ENCODE measurements at regions not wholly inside any gene's neighbourhood (a gene's known extent, or its start where the extent isn't known, plus 50 kb on each side); places are given as distances from the start of the nearest gene placed in this dataset.
"Not testable (repeated sequence)": the region's sequence is repeated elsewhere in the genome, so short reads cannot be mapped to it uniquely, and the experiment has no call there.

- Histone ChIP-seq H3K9me3 (ENCODE audit: control insufficient read depth in 2 of 3, insufficient read depth in 1 of 3, low read length in 3 of 3) (no peaks in the 10 kb centered on the region), H3K36me3 (ENCODE audit: control insufficient read depth in 2 of 3, insufficient read depth in 3 of 3, low read length in 3 of 3) (no peaks in the 10 kb centered on the region), H3K27me3 (ENCODE audit: control insufficient read depth, insufficient read depth, low read length) (no peaks in the 10 kb centered on the region), H3K4me1 (ENCODE audit: control insufficient read depth in 2 of 3, insufficient read depth in 2 of 3, low read depth in 1 of 3, low read length in 3 of 3) (no peaks in the 10 kb centered on the region), H3K9ac (ENCODE audit: low read length in 3 of 3) (no peak overlapping the region), H3K27ac (ENCODE audit: low read depth in 2 of 2, low read length in 2 of 2) (no peak overlapping the region), H3K4me3 (ENCODE audit: low read length in 3 of 3) (no peak overlapping the region)
- no peak for FAIRE-seq
- intact Hi-C loops (cut with DNase I), result no loop called here
- no peak for TF ChIP-seq CTCF (IDR thresholded peaks at IDR 0.05; ENCODE audit: borderline replicate concordance, extremely low read depth, insufficient read depth)
- DNase-seq, result no peak
Measured at GRCh38 chr11:104678408-104678807, 219.9 kb downstream of the CASP12 start.

DNA sequence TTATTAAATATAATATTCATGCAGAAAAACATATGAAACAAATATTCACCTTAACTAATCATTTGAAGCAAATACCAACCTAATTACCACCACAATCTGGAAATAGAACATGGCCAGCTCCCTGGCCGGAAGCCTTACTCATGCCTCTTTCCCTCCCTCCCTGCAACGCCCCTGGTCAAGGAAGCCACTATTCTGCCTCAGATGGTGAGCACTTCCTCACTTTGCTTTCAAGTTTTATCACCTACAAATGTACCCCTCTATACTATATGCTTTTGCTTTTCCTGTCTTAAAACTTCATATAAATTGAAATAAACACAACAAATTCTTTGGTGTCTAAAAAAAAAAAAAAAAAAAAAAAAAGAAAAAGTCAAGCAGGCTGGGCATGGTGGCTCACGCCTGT, 221.2 kb downstream of the CASP12 start:
- intact Hi-C loops (cut with DNase I); H3K4me3 ChIP-seq (ENCODE audit: low read length in 3 of 3); H3K27me3 ChIP-seq (ENCODE audit: control insufficient read depth, insufficient read depth, low read length); H3K27ac ChIP-seq (ENCODE audit: low read depth in 2 of 2, low read length in 2 of 2); FAIRE-seq; H3K9ac ChIP-seq (ENCODE audit: low read length in 3 of 3); DNase-seq; H3K9me3 ChIP-seq (ENCODE audit: control insufficient read depth in 2 of 3, insufficient read depth in 1 of 3, low read length in 3 of 3); H3K4me1 ChIP-seq (ENCODE audit: control insufficient read depth in 2 of 3, insufficient read depth in 2 of 3, low read depth in 1 of 3, low read length in 3 of 3); H3K36me3 ChIP-seq (ENCODE audit: control insufficient read depth in 2 of 3, insufficient read depth in 3 of 3, low read length in 3 of 3): not testable (repeated sequence)

- no peak overlapping the region for H3K4me3 ChIP-seq (ENCODE audit: low read length in 3 of 3)
- no peaks in the 10 kb centered on the region for H3K27me3 ChIP-seq (ENCODE audit: control insufficient read depth, insufficient read depth, low read length)
- intact Hi-C loops (cut with DNase I), result no loop called here
- H3K4me1 ChIP-seq (ENCODE audit: control insufficient read depth in 2 of 3, insufficient read depth in 2 of 3, low read depth in 1 of 3, low read length in 3 of 3), result no peaks in the 10 kb centered on the region
- no peaks in the 10 kb centered on the region for H3K9me3 ChIP-seq (ENCODE audit: control insufficient read depth in 2 of 3, insufficient read depth in 1 of 3, low read length in 3 of 3)
- H3K9ac ChIP-seq (ENCODE audit: low read length in 3 of 3), result no peak overlapping the region
- H3K27ac ChIP-seq (ENCODE audit: low read depth in 2 of 2, low read length in 2 of 2), result no peak overlapping the region
- H3K36me3 ChIP-seq (ENCODE audit: control insufficient read depth in 2 of 3, insufficient read depth in 3 of 3, low read length in 3 of 3), result no peaks in the 10 kb centered on the region
- no peak for DNase-seq
- no peak for TF ChIP-seq CTCF (IDR thresholded peaks at IDR 0.05; ENCODE audit: borderline replicate concordance, extremely low read depth, insufficient read depth)
- FAIRE-seq, result no peak
Measured at GRCh38 chr11:104672897-104673296, 225.4 kb downstream of the CASP12 start.

DNA sequence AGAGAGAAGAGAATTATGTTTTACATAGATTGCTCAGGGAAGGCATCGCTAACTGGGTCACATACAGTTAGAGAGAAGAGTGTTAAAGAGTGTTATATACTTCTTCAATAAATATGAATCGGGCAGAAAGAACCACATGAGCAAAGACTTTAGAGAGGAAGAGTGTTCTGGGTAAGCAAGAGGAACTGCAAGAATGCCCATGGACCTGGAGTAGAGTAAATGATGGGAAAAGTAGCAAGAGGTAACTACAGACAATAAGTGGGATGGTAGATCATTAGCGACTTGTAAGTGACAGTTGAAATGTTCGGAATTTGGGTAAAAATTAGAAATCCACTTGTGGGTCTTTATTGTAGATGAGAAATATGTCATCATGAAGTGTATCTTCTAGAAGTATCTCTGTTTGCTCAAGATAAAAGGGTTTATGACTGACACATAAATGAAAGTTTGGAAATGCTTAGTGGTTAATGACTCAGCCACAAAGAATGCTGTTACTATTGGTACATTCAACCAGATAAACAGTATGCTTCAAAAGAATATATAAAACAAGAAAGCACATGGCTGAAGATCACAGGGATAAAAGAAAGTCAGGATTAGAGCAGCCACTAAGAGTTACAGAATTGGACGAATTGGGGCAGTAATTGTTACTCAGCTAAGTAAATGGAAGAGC, 229.3 kb downstream of the CASP12 start:
- intact Hi-C loops (cut with DNase I), result no loop called here
- no peak overlapping the region for H3K27ac ChIP-seq (ENCODE audit: low read depth in 2 of 2, low read length in 2 of 2)
- no peaks in the 10 kb centered on the region for H3K9me3 ChIP-seq (ENCODE audit: control insufficient read depth in 2 of 3, insufficient read depth in 1 of 3, low read length in 3 of 3)
- no peaks in the 10 kb centered on the region for H3K36me3 ChIP-seq (ENCODE audit: control insufficient read depth in 2 of 3, insufficient read depth in 3 of 3, low read length in 3 of 3)
- H3K4me3 ChIP-seq (ENCODE audit: low read length in 3 of 3), result no peak overlapping the region
- no peaks in the 10 kb centered on the region for H3K4me1 ChIP-seq (ENCODE audit: control insufficient read depth in 2 of 3, insufficient read depth in 2 of 3, low read depth in 1 of 3, low read length in 3 of 3)
- FAIRE-seq (no peak), DNase-seq (no peak)
- no peak for TF ChIP-seq CTCF (IDR thresholded peaks at IDR 0.05; ENCODE audit: borderline replicate concordance, extremely low read depth, insufficient read depth)
- no peaks in the 10 kb centered on the region for H3K27me3 ChIP-seq (ENCODE audit: control insufficient read depth, insufficient read depth, low read length)
- no peak overlapping the region for H3K9ac ChIP-seq (ENCODE audit: low read length in 3 of 3)

Data from kidney (tissue), 13 donors.